Endothelial cell of hepatic sinusoid (primary cell): ENCODE measurements at regions not wholly inside any gene's neighbourhood (a gene's known extent, or its start where the extent isn't known, plus 50 kb on each side); places are given as distances from the start of the nearest gene placed in this dataset.
"Not testable (repeated sequence)": the region's sequence is repeated elsewhere in the genome, so short reads cannot be mapped to it uniquely, and the experiment has no call there.

Experiments
- in situ Hi-C: cut with HindIII; loops from 2 replicates; pipeline ENCODE4 v1.10.0; 2017; ENCODE audit warnings: low sequenced_read_pairs

- in situ Hi-C loops = loop anchor here (25.0 kb wide), 1 partner anchor 332 kb away; no protein-coding TSS in a partner anchor
Measured at GRCh38 chr5:62794456-62794855, 215.8 kb downstream of the LRRC70 start.

GRCh38 chr5:62791059-62791458 lies 212.4 kb downstream of the LRRC70 start:
- in situ Hi-C loops = loop anchor here (25.0 kb wide), 1 partner anchor 329 kb away; no protein-coding TSS in a partner anchor

- in situ Hi-C loops = loop anchor here (25.0 kb wide), 1 partner anchor 328 kb away; no protein-coding TSS in a partner anchor
Measured at GRCh38 chr5:62790348-62790747, 211.7 kb downstream of the LRRC70 start.

GRCh38 chr5:62786099-62786498 lies 207.5 kb downstream of the LRRC70 start:
- in situ Hi-C loops = loop anchor here (25.0 kb wide), 1 partner anchor 324 kb away; no protein-coding TSS in a partner anchor

- in situ Hi-C loops = loop anchor here (25.0 kb wide), 1 partner anchor 323 kb away; no protein-coding TSS in a partner anchor
Measured at GRCh38 chr5:62785588-62785987, 207.0 kb downstream of the LRRC70 start.

- in situ Hi-C loops = loop anchor here (25.0 kb wide), 1 partner anchor 321 kb away; no protein-coding TSS in a partner anchor
Measured at GRCh38 chr5:62783374-62784057, 204.9 kb downstream of the LRRC70 start.

- in situ Hi-C loops = loop anchor here (25.0 kb wide), 1 partner anchor 319 kb away; no protein-coding TSS in a partner anchor
Measured at GRCh38 chr5:62780888-62781287, 202.3 kb downstream of the LRRC70 start.

GRCh38 chr5:62780230-62780629 lies 201.6 kb downstream of the LRRC70 start:
- in situ Hi-C loops = loop anchor here (25.0 kb wide), 1 partner anchor 318 kb away; no protein-coding TSS in a partner anchor

GRCh38 chr5:62779010-62779422 lies 200.4 kb downstream of the LRRC70 start:
- in situ Hi-C loops = loop anchor here (25.0 kb wide), 1 partner anchor 317 kb away; no protein-coding TSS in a partner anchor

GRCh38 chr5:62778316-62779009 lies 199.8 kb downstream of the LRRC70 start:
- in situ Hi-C loops = loop anchor here (25.0 kb wide), 1 partner anchor 316 kb away; no protein-coding TSS in a partner anchor

- in situ Hi-C loops = loop anchor here (25.0 kb wide), 1 partner anchor 315 kb away; no protein-coding TSS in a partner anchor
Measured at GRCh38 chr5:62777081-62777480, 198.5 kb downstream of the LRRC70 start.

- in situ Hi-C loops = loop anchor here (25.0 kb wide), 1 partner anchor 314 kb away; no protein-coding TSS in a partner anchor
Measured at GRCh38 chr5:62776592-62776991, 198.0 kb downstream of the LRRC70 start.

GRCh38 chr5:62773460-62773859 lies 194.8 kb downstream of the LRRC70 start:
- in situ Hi-C loops = no loop called here

GRCh38 chr5:62771341-62771740 lies 192.7 kb downstream of the LRRC70 start:
- in situ Hi-C loops = no loop called here

- in situ Hi-C loops = no loop called here
Measured at GRCh38 chr5:62767650-62768049, 189.0 kb downstream of the LRRC70 start.

- in situ Hi-C loops = no loop called here
Measured at GRCh38 chr5:62767077-62767476, 188.5 kb downstream of the LRRC70 start.

- in situ Hi-C loops = no loop called here
Measured at GRCh38 chr5:62762503-62762902, 183.9 kb downstream of the LRRC70 start.

- in situ Hi-C loops = not testable (repeated sequence)
Measured at GRCh38 chr5:62757686-62758085, 179.1 kb downstream of the LRRC70 start.

- in situ Hi-C loops = not testable (repeated sequence)
Measured at GRCh38 chr5:62752998-62753367, 174.4 kb downstream of the LRRC70 start.

GRCh38 chr5:62752056-62752997 lies 173.7 kb downstream of the LRRC70 start:
- in situ Hi-C loops = not testable (repeated sequence)
